ENCODE measurements at regions not wholly inside any gene's neighbourhood (a gene's known extent, or its start where the extent isn't known, plus 50 kb on each side); places are given as distances from the start of the nearest gene placed in this dataset.

- H3K14ac ChIP-seq (replicated peaks; ENCODE audit: low read depth, low read length), result no peak overlapping the region
- H3K4ac ChIP-seq (ENCODE audit: low read depth, low read length), result no peak overlapping the region
- TF ChIP-seq FOS (IDR thresholded peaks at IDR 0.05; ENCODE audit: low read depth, low read length), result no peak
- no peak for TF ChIP-seq POLR2A (IDR thresholded peaks at IDR 0.05; ENCODE audit: low read depth, low read length)
- TF ChIP-seq BHLHE40 (IDR thresholded peaks at IDR 0.05; ENCODE audit: low read depth, low read length), result no peak
- no peak for TF ChIP-seq MXI1 (IDR thresholded peaks at IDR 0.05; ENCODE audit: borderline replicate concordance, low read depth, low read length)
- no peak for TF ChIP-seq MAZ (IDR thresholded peaks at IDR 0.05; ENCODE audit: borderline replicate concordance, low read depth, low read length)
- no peak for TF ChIP-seq RCOR1 (IDR thresholded peaks at IDR 0.05; ENCODE audit: insufficient replicate concordance, low read length)
- no peak for TF ChIP-seq USF2 (IDR thresholded peaks at IDR 0.05; ENCODE audit: low read depth, low read length)
- no peak for TF ChIP-seq CHD1 (IDR thresholded peaks at IDR 0.05; ENCODE audit: low read depth, low read length)
- TF ChIP-seq, protein P1, sequence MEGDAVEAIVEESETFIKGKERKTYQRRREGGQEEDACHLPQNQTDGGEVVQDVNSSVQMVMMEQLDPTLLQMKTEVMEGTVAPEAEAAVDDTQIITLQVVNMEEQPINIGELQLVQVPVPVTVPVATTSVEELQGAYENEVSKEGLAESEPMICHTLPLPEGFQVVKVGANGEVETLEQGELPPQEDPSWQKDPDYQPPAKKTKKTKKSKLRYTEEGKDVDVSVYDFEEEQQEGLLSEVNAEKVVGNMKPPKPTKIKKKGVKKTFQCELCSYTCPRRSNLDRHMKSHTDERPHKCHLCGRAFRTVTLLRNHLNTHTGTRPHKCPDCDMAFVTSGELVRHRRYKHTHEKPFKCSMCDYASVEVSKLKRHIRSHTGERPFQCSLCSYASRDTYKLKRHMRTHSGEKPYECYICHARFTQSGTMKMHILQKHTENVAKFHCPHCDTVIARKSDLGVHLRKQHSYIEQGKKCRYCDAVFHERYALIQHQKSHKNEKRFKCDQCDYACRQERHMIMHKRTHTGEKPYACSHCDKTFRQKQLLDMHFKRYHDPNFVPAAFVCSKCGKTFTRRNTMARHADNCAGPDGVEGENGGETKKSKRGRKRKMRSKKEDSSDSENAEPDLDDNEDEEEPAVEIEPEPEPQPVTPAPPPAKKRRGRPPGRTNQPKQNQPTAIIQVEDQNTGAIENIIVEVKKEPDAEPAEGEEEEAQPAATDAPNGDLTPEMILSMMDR (conservative IDR thresholded peaks at IDR 0.05; ENCODE audit: low read depth, low read length), result no peak
- TF ChIP-seq RAD21 (IDR thresholded peaks at IDR 0.05; ENCODE audit: low read length), result no peak
- TF ChIP-seq NFE2L2 (IDR thresholded peaks at IDR 0.05; ENCODE audit: low read depth, low read length), result no peak
- no peak for TF ChIP-seq SMC3 (IDR thresholded peaks at IDR 0.05; ENCODE audit: low read depth, low read length)
- no peak for TF ChIP-seq CEBPB (IDR thresholded peaks at IDR 0.05; ENCODE audit: low read depth, low read length)
- TF ChIP-seq, protein P2, sequence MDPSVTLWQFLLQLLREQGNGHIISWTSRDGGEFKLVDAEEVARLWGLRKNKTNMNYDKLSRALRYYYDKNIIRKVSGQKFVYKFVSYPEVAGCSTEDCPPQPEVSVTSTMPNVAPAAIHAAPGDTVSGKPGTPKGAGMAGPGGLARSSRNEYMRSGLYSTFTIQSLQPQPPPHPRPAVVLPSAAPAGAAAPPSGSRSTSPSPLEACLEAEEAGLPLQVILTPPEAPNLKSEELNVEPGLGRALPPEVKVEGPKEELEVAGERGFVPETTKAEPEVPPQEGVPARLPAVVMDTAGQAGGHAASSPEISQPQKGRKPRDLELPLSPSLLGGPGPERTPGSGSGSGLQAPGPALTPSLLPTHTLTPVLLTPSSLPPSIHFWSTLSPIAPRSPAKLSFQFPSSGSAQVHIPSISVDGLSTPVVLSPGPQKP (IDR thresholded peaks at IDR 0.05; ENCODE audit: borderline replicate concordance, low read depth, low read length), result no peak
- no peaks in the 10 kb centered on the region for H3K27me3 ChIP-seq (ENCODE audit: control insufficient read depth, insufficient read depth, low read length)
- H4K20me1 ChIP-seq (ENCODE audit: insufficient read depth, low read length), result no peaks in the 10 kb centered on the region
- no peak overlapping the region for H2AK5ac ChIP-seq (ENCODE audit: low read depth, low read length)
- ChIA-PET POLR2A (ENCODE audit: unreplicated experiment) (no interaction called here), CTCF (no interaction called here)
- H3K4me1 ChIP-seq (ENCODE audit: control insufficient read depth, insufficient read depth, low read length), result no peaks in the 10 kb centered on the region
- no peak overlapping the region for H2AK9ac ChIP-seq (replicated peaks; ENCODE audit: low read depth, low read length, poor library complexity)
- no peak for ATAC-seq (ENCODE audit: low read depth)
- no peak overlapping the region for H3K23ac ChIP-seq (ENCODE audit: low read depth, low read length)
- H3K4me2 ChIP-seq (ENCODE audit: low read depth, low read length), result no peak overlapping the region
- H2BK5ac ChIP-seq (ENCODE audit: low read depth, low read length, poor library complexity, severe bottlenecking), result no peak overlapping the region
- H3K36me3 ChIP-seq (ENCODE audit: control insufficient read depth, insufficient read depth, low read length), result no peaks in the 10 kb centered on the region
- H2BK15ac ChIP-seq (ENCODE audit: low read depth, low read length), result no peak overlapping the region
- dilution Hi-C loops (cut with HindIII; ENCODE audit: low sequenced_read_pairs, unreplicated experiment) (no loop called here), in situ Hi-C loops (cut with MboI; ENCODE audit: low sequenced_read_pairs) (no loop called here), intact Hi-C loops (cut with micrococcal nuclease) (no loop called here)
- H2BK120ac ChIP-seq (ENCODE audit: low read depth, low read length), result no peak overlapping the region
- H3K79me1 ChIP-seq (ENCODE audit: low read depth in 1 of 2, low read length in 2 of 2), result no peaks in the 10 kb centered on the region
- no peak overlapping the region for H2BK20ac ChIP-seq (ENCODE audit: low read depth, low read length)
- WGBS, 2 experiments (ENCODE audit: extremely low coverage in 2 of 2, insufficient read length in 1 of 2), result no CpG with 5 or more reads among the region's 9 CpGs
- no peak for DNase-seq
- H3K18ac ChIP-seq (ENCODE audit: low read depth, low read length), result no peak overlapping the region
- no peak overlapping the region for H3K4me3 ChIP-seq (ENCODE audit: insufficient read depth, low read depth, low read length)
- no peak overlapping the region for H3K9ac ChIP-seq (ENCODE audit: low read depth, low read length)
- H3K9me1 ChIP-seq (ENCODE audit: insufficient read depth, low read length), result no peaks in the 10 kb centered on the region
- BruUV-seq (replicated peaks), result no TSS peak
- no peak overlapping the region for H3K56ac ChIP-seq (ENCODE audit: extremely low read depth, insufficient read depth, low read length)
- no peak overlapping the region for H4K8ac ChIP-seq (ENCODE audit: low read depth in 2 of 2, low read length in 2 of 2)
- no peaks in the 10 kb centered on the region for H3K9me3 ChIP-seq (ENCODE audit: control insufficient read depth, insufficient read depth, low read length)
- no peak overlapping the region for H4K91ac ChIP-seq (ENCODE audit: insufficient read depth, low read depth, low read length)
- H3K27ac ChIP-seq (ENCODE audit: insufficient read depth, low read length), result no peak overlapping the region
- no peak overlapping the region for H2AFZ ChIP-seq (replicated peaks; ENCODE audit: low read length, poor library complexity)
- H4K5ac ChIP-seq (ENCODE audit: low read depth, low read length), result no peak overlapping the region
These were observed 504.9 kb upstream of the SEMA6D start for GRCh38 chr15:47212222-47213010.

Measured in IMR-90 (cell line).